ENCODE measurements at regions not wholly inside any gene's neighbourhood (a gene's known extent, or its start where the extent isn't known, plus 50 kb on each side); places are given as distances from the start of the nearest gene placed in this dataset.

DNA sequence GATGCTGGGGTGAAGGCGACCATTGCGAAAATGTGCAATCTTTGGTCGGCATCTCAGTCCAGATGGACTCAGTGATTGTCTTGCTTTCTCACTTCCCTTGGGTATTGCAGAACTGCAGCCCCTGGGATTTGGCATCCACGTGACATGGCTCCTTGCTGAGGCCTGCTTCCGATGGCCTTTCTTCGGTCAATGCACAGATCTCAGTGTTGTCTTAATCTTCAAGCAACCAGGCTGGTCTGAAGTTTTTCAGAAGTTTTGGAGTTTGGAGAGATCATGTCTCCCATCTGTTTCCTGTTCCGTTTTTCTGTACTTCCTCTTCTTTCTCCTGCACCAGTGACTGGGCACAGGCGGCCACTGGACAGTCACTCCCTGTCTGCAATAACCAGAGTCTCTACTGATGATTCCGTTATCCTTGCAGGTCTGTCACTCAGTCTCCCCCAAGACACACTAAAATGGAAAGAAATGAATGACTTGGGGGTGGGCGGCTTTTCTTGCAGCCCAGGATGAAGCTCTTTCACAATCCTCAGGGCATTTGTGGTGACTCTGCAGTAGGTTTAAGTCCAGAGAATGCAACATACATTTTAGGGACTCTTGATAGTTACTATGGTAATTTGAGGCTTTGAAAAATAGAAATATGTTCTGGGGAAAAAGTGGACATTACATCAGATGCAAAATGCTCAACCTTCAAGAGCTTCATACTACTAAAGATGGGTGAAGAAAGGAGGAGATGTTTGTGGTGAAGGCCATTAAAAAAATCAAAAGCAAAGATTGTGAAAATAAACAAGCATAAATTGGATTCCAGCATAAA is 106.3 kb upstream of the ZFHX3 start:
- TF ChIP-seq, protein P1, sequence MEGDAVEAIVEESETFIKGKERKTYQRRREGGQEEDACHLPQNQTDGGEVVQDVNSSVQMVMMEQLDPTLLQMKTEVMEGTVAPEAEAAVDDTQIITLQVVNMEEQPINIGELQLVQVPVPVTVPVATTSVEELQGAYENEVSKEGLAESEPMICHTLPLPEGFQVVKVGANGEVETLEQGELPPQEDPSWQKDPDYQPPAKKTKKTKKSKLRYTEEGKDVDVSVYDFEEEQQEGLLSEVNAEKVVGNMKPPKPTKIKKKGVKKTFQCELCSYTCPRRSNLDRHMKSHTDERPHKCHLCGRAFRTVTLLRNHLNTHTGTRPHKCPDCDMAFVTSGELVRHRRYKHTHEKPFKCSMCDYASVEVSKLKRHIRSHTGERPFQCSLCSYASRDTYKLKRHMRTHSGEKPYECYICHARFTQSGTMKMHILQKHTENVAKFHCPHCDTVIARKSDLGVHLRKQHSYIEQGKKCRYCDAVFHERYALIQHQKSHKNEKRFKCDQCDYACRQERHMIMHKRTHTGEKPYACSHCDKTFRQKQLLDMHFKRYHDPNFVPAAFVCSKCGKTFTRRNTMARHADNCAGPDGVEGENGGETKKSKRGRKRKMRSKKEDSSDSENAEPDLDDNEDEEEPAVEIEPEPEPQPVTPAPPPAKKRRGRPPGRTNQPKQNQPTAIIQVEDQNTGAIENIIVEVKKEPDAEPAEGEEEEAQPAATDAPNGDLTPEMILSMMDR (IDR thresholded peaks at IDR 0.05) = no peak
- TF ChIP-seq POLR2A (IDR thresholded peaks at IDR 0.05; ENCODE audit: low read depth) = no peak
